ENCODE measurements at regions not wholly inside any gene's neighbourhood (a gene's known extent, or its start where the extent isn't known, plus 50 kb on each side); places are given as distances from the start of the nearest gene placed in this dataset.
"Not testable (repeated sequence)": the region's sequence is repeated elsewhere in the genome, so short reads cannot be mapped to it uniquely, and the experiment has no call there.

DNA sequence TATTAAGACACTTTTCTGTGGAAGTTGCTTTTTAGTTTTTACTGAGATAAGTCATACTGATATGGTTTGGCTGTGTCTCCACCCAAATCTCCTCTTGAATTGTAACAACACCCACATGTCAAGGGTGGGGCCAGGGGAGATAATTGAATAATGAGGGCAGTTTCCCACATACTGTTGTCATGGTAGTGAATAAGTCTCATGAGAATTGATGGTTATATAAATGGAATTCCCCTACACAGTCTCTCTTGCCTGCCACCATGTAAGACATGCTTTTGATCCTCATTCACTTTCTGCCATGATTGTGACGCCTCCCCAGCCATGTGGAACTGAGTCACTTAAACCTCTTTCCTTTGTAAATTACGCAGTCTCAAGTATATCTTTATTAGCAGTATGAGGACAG, 1340.4 kb downstream of the SLITRK5 start:
- DNase-seq: no peak

DNA sequence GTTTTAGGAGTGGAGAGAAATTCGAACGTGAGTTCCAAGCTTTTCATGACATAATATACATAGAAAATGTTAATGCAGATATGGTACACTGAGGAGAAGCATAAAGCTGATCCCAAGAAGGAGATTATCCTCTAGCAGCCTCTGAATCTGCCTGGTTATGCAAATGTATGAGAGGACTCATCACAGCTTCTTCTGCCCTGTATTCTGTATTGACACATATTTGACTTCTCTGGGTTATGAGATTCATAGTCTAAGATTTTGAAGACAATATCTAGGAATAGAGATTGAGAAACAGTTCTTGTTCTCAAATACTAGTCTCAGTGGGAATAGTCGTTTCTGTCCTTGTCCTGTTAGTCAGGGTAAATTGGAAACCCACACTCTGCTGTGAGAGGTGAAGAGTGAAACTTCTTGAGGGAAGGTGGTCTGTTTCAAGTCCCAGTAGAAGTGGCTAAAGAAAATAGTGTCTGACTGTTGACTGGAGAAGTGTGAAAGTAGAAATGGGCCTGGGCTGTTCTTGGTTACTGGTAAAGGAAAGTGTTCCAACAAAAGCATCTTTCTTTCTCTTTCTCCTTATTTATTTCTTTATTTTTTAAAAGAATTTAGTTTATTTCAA, 1356.6 kb downstream of the SLITRK5 start:
- DNase-seq: no peak

DNA sequence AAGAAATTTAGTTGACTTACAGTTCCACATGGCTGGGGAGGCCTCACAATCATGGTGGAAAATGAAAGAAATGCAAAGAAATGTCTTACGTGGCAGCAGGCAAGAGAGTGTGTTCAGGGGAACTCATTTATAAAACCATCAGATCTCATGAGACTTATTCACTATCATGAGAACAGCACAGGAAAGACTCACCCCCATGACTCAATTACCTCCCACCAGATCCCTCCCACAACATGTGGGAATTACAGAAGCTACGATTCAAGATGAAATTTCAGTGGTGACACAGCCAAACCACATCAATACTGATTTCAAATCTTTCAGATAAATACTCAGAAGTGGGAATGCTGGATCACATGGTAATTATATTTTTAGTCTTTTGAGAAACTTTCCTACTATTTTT, 1357.9 kb downstream of the SLITRK5 start:
- no peak for DNase-seq

DNA sequence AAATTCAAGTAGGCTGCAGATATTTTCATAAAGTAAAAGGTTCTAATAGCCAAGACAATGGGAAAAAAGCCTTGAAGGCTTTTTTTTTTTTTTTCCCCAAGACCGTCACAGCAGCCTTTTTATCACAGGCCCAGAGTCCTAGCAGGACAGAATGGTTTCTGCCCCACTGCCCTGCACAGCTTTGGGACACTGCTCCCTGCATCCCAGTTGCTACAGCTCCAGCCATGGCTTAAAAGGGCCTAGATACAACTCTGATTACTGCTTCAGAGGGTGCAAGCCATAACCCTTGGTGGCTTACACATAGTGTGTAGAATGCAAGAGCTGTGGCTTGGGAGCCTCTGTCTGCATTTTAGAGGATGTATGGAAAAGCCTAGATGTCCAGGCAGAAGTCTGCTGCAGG, 1362.8 kb downstream of the SLITRK5 start:
- no peak for DNase-seq

DNA sequence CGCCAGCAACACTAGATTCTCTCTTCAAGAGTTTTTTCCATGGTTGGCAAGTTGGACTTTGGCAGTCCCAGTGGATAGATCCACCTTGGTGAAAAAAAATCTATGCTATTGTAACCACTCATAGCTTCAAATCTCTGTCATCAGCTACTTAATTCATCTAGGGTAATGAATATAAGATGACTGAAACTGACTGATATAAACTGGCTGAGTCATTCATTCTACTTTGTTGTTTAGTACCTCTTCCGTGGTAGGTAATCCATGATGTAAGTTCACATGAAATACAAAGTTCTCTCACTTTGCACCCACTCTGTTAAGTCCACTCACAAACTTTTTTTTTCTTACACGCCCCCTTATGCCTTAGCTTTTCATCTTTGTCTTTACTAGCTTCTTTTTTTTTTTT, 1381.5 kb downstream of the SLITRK5 start:
- DNase-seq: no peak

DNA sequence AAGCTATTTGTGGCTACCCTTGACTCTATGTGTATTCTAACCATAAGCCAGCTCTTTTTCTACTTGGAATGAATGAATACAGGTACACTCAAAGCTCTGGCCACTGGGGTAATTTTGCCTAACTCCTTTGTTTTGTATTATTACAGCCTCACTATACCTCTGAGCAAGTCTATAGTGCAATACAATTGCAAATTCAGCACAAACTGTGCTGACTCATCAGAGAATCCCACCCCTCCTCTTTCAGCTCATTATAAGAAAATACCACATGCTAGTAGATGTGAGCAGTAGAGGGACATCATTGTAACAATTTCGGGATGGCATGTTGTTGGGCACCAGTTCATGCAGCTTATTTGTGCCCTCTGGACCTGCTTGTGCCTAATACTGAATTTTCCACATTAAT, 1382.2 kb downstream of the SLITRK5 start:
- no peak for DNase-seq

DNA sequence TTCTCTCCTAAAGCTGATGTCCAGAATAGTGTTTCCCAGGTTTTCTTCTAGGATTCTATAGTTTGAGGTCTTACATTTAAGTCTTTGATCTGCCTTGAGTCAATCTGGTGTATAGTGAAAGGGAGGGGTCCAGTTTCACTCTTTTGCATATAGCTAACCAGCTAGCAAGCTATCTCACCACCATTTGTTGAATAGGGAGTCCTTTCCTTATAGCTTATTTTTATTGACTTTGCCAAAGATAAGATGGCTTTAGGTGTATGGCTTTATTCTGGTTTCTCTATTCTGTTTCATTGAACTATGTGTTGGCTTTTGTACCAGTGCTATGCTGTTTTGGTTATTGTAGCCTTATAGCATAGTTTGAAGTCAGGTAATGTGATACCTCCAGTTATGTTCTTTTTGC, 1386.1 kb downstream of the SLITRK5 start:
- no peak for DNase-seq

DNA sequence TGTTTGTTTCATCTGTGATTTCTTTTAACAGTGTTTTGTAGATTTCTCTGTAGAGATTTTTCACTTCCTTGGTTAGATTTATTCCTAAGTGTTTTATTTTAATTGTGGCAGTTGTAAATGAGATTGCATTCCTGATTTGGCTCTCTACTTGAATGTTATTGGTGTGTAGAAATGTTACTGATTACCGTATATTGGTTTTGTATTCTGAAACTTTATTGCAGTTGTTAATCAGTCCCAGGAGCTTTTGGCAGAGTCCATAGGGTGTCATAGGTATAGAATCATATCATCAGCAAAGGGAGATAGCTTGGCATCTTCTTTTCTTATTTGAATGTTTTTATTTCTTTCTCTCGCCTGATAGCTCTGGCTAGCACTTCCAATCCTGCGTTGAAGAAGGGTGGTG, 1386.7 kb downstream of the SLITRK5 start:
- no peak for DNase-seq

DNA sequence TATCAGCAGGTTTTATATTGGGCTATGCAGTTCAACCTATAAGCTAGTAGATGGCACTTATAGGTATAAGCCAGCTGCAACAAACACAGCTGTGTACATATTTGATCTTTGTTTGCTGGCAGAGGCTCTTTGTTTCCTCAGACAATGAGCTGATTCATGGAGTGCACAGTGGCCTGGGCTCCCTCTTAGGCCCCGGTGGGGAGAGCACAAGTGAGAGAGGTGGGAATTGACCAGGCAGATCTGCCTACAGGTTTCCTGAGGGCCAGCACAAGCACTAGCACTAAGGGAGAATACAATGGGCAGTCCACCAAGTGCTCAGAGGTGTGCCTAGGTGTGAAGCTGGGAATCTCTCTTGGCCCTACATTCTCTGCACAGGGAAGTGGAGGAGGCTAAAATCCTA, 1390.7 kb downstream of the SLITRK5 start:
- DNase-seq: peak in 1 of 51 donors; percentile 2

DNA sequence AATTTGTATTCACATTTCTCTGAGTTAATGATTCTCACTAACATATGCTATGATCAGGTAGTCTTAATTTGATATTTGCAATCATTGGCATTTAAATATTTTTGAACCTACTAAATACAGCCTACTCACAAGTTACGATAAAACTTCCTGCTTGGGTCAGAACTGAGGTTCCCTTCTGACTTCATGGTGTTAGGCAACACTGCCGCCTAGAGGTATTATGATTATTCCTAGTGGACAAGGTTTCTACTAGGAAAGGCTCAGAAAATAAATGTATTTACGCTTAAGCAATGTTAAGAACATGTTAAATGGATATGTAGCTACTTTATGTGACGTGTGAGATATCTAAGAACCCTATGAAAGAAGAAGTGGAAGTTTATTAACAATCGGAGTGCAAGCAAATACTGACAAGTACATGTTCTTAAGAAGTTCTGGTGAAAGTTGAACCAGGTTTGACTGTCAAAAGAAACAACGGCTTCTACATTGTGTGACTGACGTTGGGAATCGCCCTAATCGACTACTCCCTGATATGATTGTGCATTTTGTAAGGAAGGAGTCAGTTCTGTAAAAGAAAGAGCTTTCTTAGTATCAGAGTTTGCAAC, 1395.8 kb downstream of the SLITRK5 start:
- peak in 5 of 51 donors; percentile 1 to 32 (median 2) for DNase-seq

DNA sequence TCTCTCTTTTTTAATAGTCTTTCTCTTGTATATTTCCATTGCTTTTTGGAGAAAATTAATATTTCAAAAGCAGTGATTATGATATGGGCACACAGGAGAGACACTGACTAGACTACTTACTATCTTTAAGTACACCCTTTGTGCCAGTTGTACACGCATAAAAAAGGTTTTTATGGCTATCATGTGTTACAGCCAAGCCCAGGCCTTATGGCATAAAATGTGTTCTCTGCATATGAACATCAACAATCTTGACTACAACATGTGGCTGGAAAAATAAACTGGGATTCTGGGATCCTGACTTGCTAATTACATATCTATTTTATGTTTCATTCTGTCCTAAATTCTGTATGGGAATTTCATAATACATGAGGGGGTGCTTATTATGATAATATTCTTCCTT, 1401.8 kb downstream of the SLITRK5 start:
- DNase-seq: no peak

DNA sequence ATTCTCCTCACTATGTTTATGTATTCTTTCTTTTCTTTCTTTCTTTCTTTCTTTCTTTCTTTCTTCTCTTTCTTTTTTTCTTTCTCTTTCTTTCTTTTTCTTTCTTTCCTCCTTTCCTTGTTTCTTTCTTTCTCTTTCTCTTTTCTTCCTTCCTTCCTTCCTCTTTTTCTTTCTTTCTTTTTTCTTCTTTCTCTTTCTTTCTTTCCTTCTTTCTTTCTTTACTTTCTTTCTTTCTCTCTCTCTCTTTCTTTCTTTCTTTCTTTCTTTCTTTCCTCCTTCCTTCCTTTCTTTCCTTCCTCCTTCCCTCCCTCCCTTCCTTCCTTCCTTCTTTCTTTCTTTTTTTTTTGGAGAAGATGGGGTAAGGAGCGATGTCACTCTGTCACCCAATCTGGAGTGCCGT, 1405.5 kb downstream of the SLITRK5 start:
- no peak for DNase-seq

DNA sequence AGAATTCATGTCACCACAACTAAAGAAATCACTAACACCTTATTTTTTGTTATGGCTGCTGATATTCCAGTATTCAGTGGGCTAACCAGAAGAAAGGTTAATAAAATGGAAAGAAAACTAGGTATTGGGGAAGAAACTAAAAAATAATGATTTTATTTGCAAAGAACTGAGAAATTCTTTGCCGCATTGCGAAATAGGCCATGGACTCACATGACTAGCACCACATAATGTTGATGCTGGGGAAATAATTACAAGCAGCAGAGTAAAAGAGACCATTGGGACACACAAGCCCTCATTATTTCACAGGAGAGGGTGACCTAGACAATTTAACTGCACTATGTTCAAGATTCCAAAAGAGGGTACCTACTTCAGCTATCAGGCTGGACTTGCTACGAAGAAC, 1411.5 kb downstream of the SLITRK5 start:
- no peak for DNase-seq

DNA sequence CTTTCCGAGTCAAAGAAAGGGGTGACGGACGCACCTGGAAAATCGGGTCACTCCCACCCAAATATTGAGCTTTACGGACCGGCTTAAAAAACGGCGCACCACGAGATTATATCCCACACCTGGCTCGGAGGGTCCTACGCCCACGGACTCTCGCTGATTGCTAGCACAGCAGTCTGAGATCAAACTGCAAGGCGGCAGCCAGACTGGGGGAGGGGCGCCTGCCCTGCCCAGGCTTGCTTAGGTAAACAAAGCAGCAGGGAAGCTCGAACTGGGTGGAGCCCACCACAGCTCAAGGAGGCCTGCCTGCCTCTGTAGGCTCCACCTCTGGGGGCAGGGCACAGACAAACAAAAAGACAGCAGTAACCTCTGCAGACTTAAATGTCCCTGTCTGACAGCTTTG, 1416.9 kb downstream of the SLITRK5 start:
- DNase-seq: not testable (repeated sequence)

DNA sequence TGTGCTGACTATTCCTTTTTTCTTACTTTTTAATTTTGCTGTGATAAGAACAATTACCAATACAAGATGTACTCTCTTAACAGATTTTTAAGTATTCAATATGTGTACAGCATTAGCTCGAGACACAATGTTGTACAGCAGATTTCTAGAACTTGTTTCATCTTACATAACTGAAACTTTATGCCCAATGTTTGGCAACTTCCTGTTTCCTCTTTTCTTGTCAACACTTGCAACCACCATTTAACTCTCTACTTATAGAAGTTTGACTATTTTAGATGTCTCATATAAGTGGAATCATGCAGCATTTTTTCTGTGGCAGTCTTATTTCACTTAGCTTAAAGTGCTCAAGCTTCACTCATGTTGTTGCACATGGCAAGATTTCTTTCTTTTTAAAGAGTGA, 1426.8 kb downstream of the SLITRK5 start:
- no peak for DNase-seq

DNA sequence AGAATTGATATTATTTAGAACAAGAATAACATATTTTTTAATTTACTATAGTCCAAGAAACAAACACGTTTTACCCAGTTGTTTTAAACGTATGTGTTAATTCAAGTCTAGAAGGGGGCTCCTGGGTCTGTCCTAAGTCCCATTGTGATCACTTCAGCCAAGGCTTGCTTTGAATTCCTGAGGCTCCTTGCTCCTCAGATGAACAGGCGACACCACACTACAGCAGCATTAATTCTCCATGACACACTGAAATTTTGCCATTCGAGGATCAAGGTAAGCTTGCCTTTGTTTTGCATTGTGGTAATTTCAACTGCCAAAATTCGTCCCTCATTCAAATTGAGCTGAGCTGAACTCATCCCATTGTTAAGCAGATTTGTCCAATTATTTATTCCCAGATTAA, 1442.6 kb downstream of the SLITRK5 start:
- DNase-seq: no peak

DNA sequence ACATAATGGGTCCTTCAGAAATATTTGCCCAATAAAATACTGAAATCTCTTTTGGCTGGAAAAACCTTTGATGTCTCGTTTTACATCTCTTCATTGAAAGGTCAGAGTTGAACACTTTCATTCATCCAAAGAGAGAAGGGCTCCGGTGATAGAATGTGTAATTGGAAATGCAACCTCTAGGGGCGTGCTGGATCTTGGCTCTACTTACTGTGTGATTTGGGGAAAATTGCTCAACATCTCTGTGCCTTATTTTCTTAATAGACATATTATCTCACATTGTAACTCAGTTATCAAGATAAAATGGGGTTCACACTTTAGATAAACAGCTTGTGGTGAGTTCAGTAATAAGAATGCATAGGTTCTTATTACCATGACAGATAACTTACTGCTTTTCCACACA, 1444.1 kb downstream of the SLITRK5 start:
- DNase-seq: no peak

DNA sequence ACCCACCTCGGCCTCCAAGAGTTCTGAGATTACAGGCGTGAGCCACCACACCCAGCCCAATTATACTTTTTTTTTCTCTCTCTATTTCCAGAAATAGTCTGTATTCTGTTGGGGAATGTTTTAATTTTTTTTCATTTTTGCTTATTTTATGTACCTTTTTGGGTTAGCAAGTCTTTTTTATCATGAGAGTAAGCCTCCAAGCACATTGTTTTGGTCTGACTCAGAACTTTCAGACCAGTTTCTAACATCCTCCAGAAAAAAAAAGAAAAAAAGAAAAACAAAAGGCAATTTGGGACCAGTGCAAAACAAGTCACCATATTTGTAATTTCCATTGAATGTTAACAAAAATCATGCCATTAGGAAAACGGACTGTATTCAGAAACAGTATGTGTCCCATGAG, 1465.5 kb downstream of the SLITRK5 start:
- no peak for DNase-seq

DNA sequence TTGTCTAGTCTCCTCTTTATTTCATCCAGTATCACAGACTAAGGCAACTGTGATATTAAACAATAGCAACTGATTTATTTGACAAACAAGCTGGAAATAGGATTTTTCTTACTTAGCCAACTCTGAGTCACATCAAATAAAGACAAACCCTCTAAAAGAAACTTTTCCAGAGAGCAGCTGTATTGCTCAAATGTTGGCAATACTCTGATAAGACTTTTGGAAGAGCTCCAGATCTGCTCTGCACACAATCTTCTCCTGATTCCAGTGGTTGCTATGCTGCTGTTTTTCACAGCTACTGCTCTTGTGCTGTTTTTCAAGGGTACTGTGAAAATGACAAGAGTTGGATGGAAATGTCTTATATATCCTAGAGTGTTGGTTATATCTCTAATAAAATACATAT, 1479.2 kb downstream of the SLITRK5 start:
- DNase-seq: no peak

DNA sequence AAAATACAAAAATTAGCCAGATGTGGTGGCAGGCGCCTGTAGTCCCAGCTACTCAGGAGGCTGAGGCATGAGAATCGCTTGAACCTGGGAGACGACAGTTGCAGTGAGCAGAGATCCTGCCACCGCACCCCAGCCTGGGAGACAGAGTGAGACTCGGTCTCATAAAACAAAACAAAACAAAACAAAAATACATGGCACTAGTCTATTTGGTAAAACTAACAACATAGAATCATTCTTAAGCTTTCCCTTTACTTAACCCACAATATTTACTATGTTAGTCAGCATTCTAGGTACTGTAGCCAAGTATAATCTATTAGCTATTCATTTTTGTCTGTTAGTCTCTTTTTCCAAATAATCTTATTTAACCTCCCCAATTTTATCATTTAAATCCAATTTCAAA, 1482.8 kb downstream of the SLITRK5 start:
- no peak for DNase-seq

DNA sequence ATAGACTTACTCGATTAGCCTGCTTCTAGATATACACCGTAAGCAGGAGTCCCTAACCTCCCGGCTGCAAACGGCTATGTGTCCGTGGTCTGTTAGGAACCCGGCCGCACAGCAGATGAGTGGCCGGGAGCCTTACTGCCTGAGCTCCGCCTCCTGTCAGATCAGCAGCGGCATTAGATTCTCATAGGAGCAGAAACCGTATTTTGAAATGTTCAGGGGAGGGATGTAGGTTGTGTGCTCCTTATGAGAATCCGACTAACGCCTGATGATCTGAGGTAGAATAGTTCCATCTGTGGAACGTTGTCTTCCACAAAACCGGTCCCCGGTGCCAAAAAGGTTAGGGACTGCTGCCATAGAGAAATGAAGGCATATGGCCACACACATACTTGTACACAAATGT, 1491.9 kb downstream of the SLITRK5 start:
- no peak for DNase-seq

DNA sequence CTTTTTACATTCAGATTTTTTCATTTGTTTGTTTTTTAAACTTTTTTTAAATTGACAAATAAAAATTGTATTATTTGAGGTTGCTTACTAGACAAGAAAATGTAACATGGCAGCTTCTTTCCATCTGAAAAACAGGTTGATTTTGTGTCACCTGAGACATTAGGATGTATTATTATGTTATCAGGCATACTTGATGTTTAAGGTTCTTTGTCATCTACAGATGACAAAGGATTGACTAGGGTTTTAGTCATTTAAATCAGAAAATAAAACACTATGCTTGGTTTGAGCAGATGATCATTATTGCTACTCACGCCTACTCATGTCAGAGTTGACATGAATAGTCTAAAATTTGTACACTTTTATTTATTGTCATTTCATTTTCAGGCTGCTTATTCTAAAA, 1494.5 kb downstream of the SLITRK5 start:
- DNase-seq: no peak

DNA sequence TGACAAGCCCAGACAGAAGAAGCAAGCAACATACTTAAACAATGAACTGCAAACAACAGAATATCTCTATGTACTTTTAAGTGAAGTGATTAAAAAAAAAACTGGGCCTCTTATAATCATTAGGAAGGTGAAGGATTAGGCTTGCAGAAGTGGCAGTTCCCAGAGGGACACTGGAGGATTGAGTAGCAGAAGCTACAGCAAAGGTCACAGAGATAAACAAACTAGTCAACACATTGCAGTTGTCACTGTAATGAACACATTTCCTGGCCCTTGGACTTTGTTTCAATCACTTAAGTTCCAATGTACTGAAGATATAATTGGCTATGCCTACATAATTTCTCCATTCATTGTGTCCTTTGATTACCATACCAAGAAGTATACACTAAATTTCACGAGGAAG, 1498.8 kb downstream of the SLITRK5 start:
- DNase-seq: no peak

DNA sequence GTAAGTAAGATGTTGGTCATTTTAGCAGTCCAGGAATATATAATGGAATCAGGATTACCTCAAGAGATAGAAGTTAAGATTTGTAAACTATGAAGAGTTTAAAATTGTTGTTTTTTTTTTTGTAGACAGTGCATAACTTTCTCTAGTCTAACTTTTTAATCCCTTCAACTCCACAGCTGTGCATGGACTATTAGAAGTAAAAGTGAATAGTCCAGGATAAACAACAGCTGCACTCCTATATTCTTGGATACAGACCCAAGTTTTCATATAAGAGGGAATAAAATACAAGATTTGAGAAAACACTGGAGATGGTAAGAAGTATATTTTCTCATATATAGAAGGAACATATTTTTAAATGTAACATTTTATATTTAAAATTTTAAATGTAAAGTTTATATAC, 1509.9 kb downstream of the SLITRK5 start:
- DNase-seq: no peak

All from hypothalamus (tissue), 51 donors.